ENCODE measurements at regions not wholly inside any gene's neighbourhood (a gene's known extent, or its start where the extent isn't known, plus 50 kb on each side); places are given as distances from the start of the nearest gene placed in this dataset.

DNA sequence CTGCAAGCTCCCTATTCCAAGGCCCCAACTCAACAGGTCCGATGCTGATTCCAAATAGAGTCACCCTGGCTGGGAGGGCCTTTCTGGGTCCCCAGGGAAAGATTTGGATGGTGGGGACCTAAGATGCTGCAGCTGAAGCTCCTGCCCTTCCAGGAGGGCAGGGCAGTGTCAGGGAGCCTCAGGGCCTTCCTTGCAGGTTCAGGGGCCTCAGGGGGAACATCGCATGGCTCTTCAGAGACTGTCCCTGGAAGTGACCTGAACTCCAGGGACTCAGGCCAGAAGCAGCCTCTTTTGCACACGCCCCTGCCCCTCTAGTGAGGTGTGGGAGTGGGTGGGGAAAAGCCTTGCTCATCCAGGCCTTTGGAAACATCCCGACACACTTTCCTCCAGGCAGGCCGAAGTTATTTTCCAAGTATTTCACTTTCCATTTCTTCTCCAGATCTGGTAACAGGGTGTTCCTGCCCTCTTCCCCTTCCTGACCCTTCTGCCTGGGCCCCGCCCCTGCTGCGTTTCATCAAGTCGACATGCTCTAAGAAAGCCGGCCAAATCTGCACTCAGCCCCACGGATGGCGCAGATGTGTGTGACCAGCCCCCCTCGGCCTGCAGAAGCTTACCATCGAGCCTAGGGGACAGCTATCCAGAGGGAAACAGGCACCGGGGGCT lies 159.5 kb downstream of the FGF18 start:
- no peak for DNase-seq (ENCODE audit: low spot score)
- H3K4me3 ChIP-seq, result no peak overlapping the region
- TF ChIP-seq, protein P1, sequence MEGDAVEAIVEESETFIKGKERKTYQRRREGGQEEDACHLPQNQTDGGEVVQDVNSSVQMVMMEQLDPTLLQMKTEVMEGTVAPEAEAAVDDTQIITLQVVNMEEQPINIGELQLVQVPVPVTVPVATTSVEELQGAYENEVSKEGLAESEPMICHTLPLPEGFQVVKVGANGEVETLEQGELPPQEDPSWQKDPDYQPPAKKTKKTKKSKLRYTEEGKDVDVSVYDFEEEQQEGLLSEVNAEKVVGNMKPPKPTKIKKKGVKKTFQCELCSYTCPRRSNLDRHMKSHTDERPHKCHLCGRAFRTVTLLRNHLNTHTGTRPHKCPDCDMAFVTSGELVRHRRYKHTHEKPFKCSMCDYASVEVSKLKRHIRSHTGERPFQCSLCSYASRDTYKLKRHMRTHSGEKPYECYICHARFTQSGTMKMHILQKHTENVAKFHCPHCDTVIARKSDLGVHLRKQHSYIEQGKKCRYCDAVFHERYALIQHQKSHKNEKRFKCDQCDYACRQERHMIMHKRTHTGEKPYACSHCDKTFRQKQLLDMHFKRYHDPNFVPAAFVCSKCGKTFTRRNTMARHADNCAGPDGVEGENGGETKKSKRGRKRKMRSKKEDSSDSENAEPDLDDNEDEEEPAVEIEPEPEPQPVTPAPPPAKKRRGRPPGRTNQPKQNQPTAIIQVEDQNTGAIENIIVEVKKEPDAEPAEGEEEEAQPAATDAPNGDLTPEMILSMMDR (IDR thresholded peaks at IDR 0.05), result no peak
- peak overlapping the region in 1 of 2 donors; percentile 60 for H3K27ac ChIP-seq

DNA sequence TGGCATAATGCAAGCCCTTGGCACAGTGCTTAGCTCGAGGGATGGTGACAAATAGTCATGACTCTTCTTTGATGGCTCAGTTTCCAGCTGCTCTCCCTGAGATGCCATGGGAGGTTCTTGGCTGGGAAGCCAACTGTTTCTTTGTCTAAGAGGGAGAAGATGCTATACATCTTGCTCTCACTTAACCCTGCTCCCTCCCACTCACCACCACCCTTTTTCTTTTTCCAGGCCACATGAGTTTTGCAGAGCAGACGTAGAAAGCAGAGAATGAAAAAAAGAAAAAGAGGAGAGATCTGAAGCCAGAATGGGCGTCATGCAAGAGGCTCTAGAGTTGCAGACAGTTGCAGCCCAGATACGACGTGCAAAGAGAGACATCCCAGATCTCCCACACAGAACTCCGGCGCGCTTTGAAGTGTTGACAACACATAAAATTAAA lies 160.5 kb downstream of the FGF18 start:
- TF ChIP-seq, protein P1 (IDR thresholded peaks at IDR 0.05), result no peak
- no peak overlapping the region for H3K4me3 ChIP-seq

DNA sequence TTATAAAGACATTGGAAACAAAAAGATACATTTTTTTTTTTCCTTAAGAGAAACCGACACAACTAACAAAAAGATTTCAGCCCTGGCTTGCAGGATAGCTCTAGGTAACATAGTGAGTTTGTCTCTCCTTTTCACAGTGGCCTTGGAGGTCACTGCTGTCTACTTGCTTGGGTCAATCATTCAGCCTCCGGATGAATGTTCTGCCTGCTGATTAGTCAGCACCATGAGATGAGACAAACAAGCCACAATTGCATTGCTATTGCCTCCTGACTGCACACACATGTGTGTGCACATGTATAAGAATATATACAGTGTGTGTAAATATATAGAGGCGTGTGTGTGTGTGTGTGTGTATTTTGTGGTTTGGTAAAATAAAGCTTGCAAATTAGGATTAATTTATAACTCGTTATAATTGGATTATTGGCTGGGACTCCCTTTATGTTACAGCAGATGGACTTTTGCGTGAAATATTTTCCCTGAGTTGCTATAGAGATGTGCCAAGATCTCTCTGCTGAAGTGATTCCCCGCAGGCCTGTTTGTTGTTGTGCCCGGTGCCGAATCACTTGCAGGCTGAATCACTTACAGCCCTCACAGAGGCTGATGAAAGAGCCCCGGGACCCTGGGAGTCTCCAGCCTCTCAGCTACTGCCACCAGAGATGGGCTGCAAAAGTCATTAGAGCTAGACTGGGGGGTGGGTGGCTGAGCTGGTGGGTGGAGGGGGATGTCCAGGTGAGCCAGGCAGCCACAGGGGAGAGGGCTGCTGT lies 161.2 kb downstream of the FGF18 start:
- TF ChIP-seq, protein P1 (IDR thresholded peaks at IDR 0.05), result no peak
- DNase-seq (ENCODE audit: low spot score), result no peak
- Histone ChIP-seq H3K27ac (no peak overlapping the region), H3K4me3 (no peak overlapping the region)

More for the DNA sequence above, 160.5 kb downstream of the FGF18 start:
- peak overlapping the region in 1 of 2 donors; percentile 60 for H3K27ac ChIP-seq
- no peak for DNase-seq (ENCODE audit: low spot score)

DNA sequence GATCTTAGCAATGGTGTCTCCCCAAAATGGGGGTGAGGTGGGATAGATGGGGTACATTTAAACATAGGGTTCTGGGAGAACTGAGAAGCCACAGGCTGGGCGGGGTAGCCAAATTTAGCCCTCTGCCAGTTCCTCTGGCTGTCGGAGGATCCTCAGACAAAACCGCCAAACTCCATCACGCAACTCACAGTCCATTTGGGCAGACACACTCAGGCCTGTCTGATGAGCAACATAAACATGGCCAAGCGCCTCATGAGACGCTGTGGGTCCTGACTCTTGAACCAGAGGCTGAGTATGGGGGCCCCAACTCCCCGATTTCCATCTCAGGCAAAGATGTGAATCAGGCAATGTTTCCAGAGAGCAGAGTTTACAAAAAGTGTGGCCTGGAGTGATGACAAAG lies 162.3 kb downstream of the FGF18 start:
- DNase-seq (ENCODE audit: low spot score), result no peak
- Histone ChIP-seq H3K27ac (no peak overlapping the region), H3K4me3 (no peak overlapping the region)
- TF ChIP-seq, protein P1 (IDR thresholded peaks at IDR 0.05), result no peak

DNA sequence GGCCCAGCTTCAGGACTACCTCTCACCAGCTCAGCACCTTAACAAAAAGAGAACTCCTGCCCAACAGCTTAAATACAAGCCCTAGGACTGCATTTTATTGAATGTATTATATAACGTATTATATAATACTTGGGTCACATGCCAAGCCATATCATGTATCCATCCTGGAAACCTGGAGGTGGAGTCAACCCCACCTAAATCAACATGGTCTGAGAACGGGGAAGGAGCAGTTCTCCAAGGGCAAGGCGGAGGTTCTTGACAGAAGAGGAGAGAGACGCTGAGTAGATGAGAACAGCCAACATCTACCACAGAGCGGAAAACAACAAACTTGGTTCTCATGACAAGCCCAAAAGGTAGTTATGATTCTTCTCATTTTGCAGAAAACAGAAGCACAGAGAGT lies 163.4 kb downstream of the FGF18 start:
- H3K4me3 ChIP-seq, result no peak overlapping the region
- no peak for DNase-seq (ENCODE audit: low spot score)
- TF ChIP-seq, protein P1 (IDR thresholded peaks at IDR 0.05), result no peak
- H3K27ac ChIP-seq, result no peak overlapping the region

DNA sequence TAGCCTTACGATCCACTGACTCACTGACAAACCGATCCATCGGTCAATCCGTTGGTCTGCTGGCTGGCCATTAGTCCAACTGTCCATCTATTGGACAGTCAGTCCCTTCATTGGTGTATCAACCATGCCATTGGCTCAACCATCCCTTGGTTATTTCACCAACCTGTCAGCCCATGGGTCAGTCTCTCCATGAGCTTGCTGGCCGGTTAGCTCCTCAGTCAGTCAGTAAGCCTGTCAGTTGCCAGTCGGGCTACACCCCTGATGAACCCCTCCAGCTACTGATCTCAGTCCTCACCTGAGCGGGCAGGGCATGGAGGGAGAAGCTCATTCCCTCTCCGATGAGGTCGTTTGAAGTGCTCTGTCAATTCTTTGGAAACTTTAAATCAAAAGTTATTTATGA lies 166.5 kb downstream of the FGF18 start:
- H3K4me3 ChIP-seq, result no peak overlapping the region
- TF ChIP-seq, protein P1 (IDR thresholded peaks at IDR 0.05), result no peak
- H3K27ac ChIP-seq, result no peak overlapping the region

DNA sequence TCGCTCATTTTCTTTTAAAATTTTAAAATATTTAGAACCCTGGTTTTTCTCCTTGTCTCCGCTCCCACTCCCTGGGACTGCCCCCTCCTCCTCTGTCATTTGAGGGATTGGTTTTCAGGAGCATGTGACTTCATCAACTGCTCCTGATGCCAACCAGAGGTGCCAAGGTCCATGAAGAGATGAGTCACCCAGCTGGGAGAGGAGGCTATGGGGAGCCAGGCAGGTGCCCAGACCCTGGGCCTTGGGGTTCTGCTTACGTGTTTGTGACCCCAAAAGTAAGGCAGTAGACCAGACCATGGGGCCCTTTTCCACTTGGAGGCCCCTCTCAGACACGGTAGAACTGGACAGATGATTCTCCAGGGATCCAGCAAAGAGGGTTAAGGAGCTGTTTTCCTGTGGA lies 167.0 kb downstream of the FGF18 start:
- Histone ChIP-seq H3K27ac (no peak overlapping the region), H3K4me3 (no peak overlapping the region)
- no peak for DNase-seq (ENCODE audit: low spot score)
- TF ChIP-seq, protein P1 (IDR thresholded peaks at IDR 0.05), result no peak

More for the DNA sequence above, 166.5 kb downstream of the FGF18 start:
- DNase-seq (ENCODE audit: low spot score), result no peak

Data from coronary artery (tissue), 2 donors.